HG02763 (cell line): ENCODE measurements at regions not wholly inside any gene's neighbourhood (a gene's known extent, or its start where the extent isn't known, plus 50 kb on each side); places are given as distances from the start of the nearest gene placed in this dataset.
"Not testable (repeated sequence)": the region's sequence is repeated elsewhere in the genome, so short reads cannot be mapped to it uniquely, and the experiment has no call there.

Source experiments
- ATAC-seq: cut with Tn5 transposase; IDR thresholded peaks from one replicate; pipeline ENCODE4 v1.9.1; 2021; ENCODE audit warnings: mild to moderate bottlenecking, moderate library complexity; ENCODE audit not compliant: unreplicated experiment

GRCh38 chr15:85196697-85197096 is 183.7 kb upstream of the AKAP13 start:
- ATAC-seq: not testable (repeated sequence)

GRCh38 chr15:85197582-85197981 is 182.8 kb upstream of the AKAP13 start:
- not testable (repeated sequence) for ATAC-seq

- ATAC-seq: not testable (repeated sequence)
These were observed 182.0 kb upstream of the AKAP13 start for GRCh38 chr15:85198432-85198831.

DNA sequence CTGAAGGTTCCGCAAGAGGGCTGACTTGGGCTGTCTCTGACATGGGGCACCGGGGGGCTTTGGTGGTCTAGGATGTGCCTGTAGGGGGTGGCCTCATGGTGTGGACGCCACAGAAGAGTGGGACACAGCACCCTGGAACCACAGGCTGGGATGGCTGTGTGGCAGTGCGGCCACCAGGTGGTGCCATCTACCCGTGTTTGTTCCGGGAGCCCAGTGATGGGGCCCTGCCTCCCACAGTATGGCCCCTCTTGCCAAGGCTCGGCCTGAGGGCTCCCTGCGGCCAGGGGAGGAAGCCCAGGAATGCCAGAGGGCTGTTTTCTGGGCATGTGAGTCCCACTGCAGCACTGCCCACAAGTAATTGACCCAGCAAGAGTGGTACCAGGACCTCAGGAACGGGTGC is 180.2 kb upstream of the AKAP13 start:
- peak; percentile 77 for ATAC-seq

DNA sequence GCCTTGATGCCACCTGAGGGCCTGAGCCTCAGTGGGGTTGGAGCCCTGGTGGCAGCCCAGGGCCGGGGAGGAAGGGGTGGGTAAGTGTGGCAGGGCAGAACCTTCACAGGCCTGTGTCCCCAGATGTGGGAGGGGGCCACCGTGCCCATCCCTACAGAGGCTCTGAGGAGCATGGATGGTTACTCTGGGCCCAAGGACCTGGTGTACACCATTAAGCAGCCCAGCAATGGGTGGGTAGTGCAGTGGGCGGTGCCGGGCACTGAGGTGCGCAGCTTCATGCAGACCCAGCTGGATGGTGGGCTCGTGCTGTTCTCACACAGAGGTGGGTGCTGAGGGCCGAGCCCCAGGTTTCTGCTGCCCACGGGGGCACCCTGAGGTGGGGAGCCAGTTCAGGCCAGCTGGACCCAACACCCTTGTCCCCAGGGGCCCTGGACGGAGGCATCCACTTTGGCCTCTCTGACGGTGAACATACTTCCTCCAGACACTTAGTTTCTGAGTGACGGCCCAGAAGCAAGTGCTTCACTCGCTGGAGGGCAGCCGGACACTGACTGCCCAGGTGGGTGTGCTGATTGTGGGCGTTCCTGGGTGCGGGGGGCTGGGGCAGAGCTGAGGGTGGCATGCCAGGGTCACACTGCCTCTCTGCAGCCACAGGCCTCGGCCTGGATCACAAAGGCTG is 179.1 kb upstream of the AKAP13 start:
- not testable (repeated sequence) for ATAC-seq

GRCh38 chr15:85204481-85204880 is 175.9 kb upstream of the AKAP13 start:
- not testable (repeated sequence) for ATAC-seq

DNA sequence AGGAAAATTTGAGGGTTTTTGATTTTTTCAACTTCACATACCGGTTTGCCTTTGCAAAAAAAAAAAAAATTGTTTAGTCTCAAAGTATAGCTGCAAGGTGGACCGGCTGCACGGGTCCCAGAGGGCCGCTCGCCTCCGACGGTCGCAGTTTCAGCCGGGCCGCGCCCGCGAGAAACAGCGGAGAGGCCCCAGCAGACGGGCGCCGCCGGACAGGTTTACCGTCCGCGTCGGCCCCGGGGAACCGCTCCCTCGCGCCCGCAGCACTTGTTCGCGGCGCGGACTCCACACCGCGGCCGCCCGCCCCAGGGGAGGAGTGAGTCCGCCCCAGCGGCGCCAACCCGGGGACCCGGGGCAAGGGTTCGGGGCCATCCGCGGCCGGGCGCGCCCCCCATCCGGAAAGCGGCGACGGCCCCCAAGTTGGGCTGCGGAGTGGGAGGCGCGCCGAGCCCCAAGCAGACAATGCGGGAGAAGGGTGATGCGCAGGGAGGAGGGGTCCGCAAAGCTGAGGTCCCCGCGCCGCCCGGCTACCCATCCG is 146.5 kb upstream of the AKAP13 start:
- ATAC-seq: not testable (repeated sequence)

- not testable (repeated sequence) for ATAC-seq
These were observed 145.8 kb upstream of the AKAP13 start for GRCh38 chr15:85234450-85235196.

DNA sequence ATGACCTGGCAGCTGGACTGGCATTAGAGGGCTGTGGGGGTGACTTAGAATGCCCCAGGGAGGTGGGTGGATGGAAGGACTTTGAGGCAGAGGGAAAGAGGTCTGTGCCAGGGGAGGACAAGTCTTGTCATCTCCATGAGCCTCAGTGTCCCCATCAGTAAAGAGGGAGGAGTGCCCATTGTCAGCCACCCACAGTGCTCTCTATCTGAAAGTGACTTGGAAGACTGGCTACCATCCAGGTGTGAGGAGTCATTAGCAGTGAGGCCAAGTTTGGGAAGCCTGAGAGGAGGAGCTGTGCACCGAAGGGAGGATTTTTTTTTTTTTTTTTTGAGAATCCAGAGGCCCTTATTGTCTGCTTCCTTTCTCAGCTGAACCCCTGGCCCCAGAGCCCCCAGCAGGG is 136.3 kb upstream of the AKAP13 start:
- ATAC-seq: not testable (repeated sequence)

DNA sequence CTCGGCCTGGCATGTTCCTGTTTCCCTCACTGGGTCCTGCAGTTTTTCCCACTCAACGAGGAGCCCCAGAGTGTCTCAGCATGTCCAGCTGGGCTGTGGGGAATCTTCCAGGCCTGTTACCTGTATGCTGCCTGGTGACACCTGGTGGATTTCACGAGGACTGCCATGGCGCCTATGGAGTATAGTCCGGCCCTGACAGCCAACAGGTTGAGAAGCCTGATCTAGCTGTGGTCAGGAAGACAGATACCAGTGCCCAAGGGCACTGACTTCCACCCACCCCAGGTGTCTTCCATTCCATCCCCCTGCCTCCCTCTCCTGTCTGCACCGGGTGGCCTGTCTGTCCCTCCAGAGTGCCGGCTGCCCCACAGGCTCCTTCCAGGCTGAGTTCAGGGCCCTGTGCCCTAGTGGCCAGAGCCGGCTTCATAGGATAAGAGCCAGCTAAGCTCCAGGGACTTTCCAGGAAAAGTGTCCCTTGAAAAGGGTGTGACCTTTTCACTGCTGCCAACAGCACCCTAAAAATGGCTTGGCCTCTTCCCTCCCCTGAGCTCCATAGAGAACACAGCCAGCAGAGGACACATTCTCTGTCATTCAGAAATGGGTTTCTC is 129.4 kb upstream of the AKAP13 start:
- not testable (repeated sequence) for ATAC-seq

GRCh38 chr15:85253196-85253915 is 127.0 kb upstream of the AKAP13 start:
- not testable (repeated sequence) for ATAC-seq

- ATAC-seq: not testable (repeated sequence)
These were observed 125.4 kb upstream of the AKAP13 start for GRCh38 chr15:85254961-85255360.

GRCh38 chr15:85255502-85255901 is 124.9 kb upstream of the AKAP13 start:
- not testable (repeated sequence) for ATAC-seq

DNA sequence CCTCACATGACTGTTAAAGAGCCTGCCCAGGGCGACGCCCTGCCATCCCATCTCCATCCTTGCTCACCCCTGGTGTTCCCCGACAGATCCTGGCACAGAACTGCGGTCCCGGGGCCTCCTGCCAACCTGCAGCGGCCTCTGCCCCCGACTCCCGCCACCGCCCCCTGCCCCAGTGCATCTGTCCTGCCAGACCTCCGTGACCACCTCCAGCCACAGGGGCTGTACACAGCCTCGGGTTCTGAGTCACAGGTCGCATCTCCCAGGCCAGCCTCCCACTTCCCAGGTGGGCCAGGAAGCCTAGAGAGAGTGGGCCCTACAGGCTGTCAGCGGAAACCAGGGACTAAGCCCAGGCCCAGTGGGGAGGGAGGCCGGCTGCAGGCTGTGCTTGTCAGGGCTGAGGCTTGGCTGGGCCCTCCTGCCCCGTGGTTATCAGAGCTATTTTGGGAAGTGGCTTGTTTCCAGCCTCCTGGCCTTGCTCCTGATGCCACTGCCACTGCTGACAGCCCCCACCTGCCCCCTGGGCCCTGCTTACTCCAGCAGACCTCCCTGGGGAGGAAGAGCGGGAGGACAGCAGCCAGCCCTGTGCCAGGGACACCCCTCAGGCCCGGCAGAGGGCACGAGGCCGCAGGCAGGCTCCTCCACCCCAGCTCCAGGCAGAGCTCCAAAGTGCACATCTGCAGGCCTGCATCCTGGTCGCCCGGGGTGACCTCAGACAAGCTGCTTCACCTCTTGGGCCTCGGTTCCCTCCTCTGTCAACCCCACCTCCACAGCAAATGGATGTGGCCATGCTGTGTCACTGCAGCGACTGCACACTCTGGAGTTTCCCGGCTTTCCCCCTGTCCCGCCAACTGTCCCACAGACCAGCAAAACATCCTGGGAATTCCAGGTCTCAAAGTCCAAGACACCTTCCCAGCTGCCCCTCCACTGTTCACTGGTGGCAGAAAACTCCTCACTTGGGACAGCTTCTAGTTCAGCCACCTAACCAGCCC is 124.1 kb upstream of the AKAP13 start:
- not testable (repeated sequence) for ATAC-seq

- ATAC-seq: not testable (repeated sequence)
These were observed 122.3 kb upstream of the AKAP13 start for GRCh38 chr15:85258062-85258445.

GRCh38 chr15:85258559-85259209 is 121.7 kb upstream of the AKAP13 start:
- ATAC-seq: not testable (repeated sequence)

GRCh38 chr15:85260526-85260925 is 119.9 kb upstream of the AKAP13 start:
- ATAC-seq: not testable (repeated sequence)

GRCh38 chr15:85262461-85263055 is 117.8 kb upstream of the AKAP13 start:
- not testable (repeated sequence) for ATAC-seq
